SK-N-SH (cell line): ENCODE measurements at regions not wholly inside any gene's neighbourhood (a gene's known extent, or its start where the extent isn't known, plus 50 kb on each side); places are given as distances from the start of the nearest gene placed in this dataset.
A peak's percentile ranks its signal among the peaks of the same experiment; 100 is the strongest.

ENCODE experiments used
- CTCF ChIA-PET: fragments of 300-600, 350-600 bp; formaldehyde crosslinking; extraction: SDS; loops from one replicate; lab custom pipeline; 2021; lab: Yijun Ruan, JAX
- POLR2A ChIA-PET: fragments of 350-600 bp; sonication (Branson Sonifier 250); formaldehyde crosslinking; extraction: SDS; loops from one replicate; lab custom pipeline; 2020; ENCODE audit warnings: antibody characterized with exemption, inconsistent platforms; lab: Yijun Ruan, JAX
- DNase-seq: peaks from one replicate; pipeline ENCODE4 v3.0.0; 2012
- H2AFZ ChIP-seq: fragments of 200-600 bp; sonication (generic); 2 replicates; pipeline ENCODE4 v1.8.1; 2016; ENCODE audit warnings: antibody characterized with exemption, mild to moderate bottlenecking, low read depth
- H3F3A ChIP-seq: fragments of 200-600 bp; sonication (generic); replicated peaks from 2 replicates; pipeline ENCODE3; 2016; ENCODE audit warnings: antibody characterized with exemption, mild to moderate bottlenecking; ENCODE audit not compliant: insufficient read depth
- H3K27ac ChIP-seq, 2 experiments: fragments of 200-500 bp in 1 of 2; fragments of 200-600 bp in 1 of 2; sonication (Bioruptor generic) in 1 of 2; sonication (generic), shearing (Covaris generic) in 1 of 2; 2 replicates each; pipeline versions ENCODE4 v1.5.1 to v1.6.1; 2014 to 2016; ENCODE audit warnings: low read depth in 2 of 2, inconsistent platforms in 1 of 2, low read length in 1 of 2, mild to moderate bottlenecking in 1 of 2, mixed read lengths in 1 of 2
- H3K27me3 ChIP-seq: fragments of 200-600 bp; sonication (generic), shearing (Covaris generic); 2 replicates; pipeline ENCODE4 v1.6.1; 2016; ENCODE audit warnings: mixed run types; ENCODE audit not compliant: insufficient read depth
- H3K36me3 ChIP-seq, 2 experiments: fragments of 200-500 bp in 1 of 2; fragments of 200-600 bp in 1 of 2; sonication (Bioruptor generic) in 1 of 2; sonication (generic) in 1 of 2; replicated peaks in 1 of 2; 2 replicates each; pipeline versions ENCODE3 to v1.5.1; 2014 to 2016; ENCODE audit warnings: low read length in 1 of 2, mild to moderate bottlenecking in 1 of 2; ENCODE audit not compliant: insufficient read depth in 2 of 2, control insufficient read depth in 1 of 2
- H3K4me1 ChIP-seq, 2 experiments: fragments of 200-500 bp in 1 of 2; fragments of 200-600 bp in 1 of 2; sonication (Bioruptor generic) in 1 of 2; sonication (generic), shearing (Covaris generic) in 1 of 2; 2 replicates each; pipeline versions ENCODE4 v1.5.1 to v1.6.1; 2014 to 2016; ENCODE audit warnings: low read depth in 1 of 2, low read length in 1 of 2, mixed run types in 1 of 2; ENCODE audit not compliant: insufficient read depth in 2 of 2, control insufficient read depth in 1 of 2
- H3K4me2 ChIP-seq: fragments of 200-600 bp; sonication (generic), shearing (Covaris generic); 2 replicates; pipeline ENCODE4 v1.6.1; 2017; ENCODE audit warnings: mixed run types
- H3K4me3 ChIP-seq, 2 experiments: fragments of 200-500 bp in 1 of 2; fragments of 200-600 bp in 1 of 2; sonication (Bioruptor generic) in 1 of 2; sonication (generic), shearing (Covaris generic) in 1 of 2; 2 replicates each; pipeline versions ENCODE4 v1.5.1 to v1.8.1; 2014 to 2016; ENCODE audit warnings: low read depth in 2 of 2, inconsistent platforms in 1 of 2, low read length in 1 of 2, mild to moderate bottlenecking in 1 of 2, mixed read lengths in 1 of 2, moderate library complexity in 1 of 2
- H3K79me2 ChIP-seq: fragments of 200-600 bp; sonication (generic); 2 replicates; pipeline ENCODE4 v1.8.1; 2017; ENCODE audit warnings: mild to moderate bottlenecking; ENCODE audit not compliant: insufficient read depth
- H3K9ac ChIP-seq: fragments of 200-600 bp; sonication (generic); 2 replicates; pipeline ENCODE4 v1.6.1; 2017; ENCODE audit warnings: mixed run types
- H3K9me2 ChIP-seq: fragments of 200-600 bp; sonication (generic); 2 replicates; pipeline ENCODE4 v1.6.1; 2017; ENCODE audit warnings: mixed run types
- H3K9me3 ChIP-seq: fragments of 200-600 bp; sonication (generic); 2 replicates; pipeline ENCODE4 v1.6.1; 2017; ENCODE audit warnings: mixed run types, mild to moderate bottlenecking, moderate library complexity
- H4K20me1 ChIP-seq: fragments of 200-600 bp; sonication (generic); 2 replicates; pipeline ENCODE4 v1.6.1; 2017; ENCODE audit warnings: mild to moderate bottlenecking, mixed run types; ENCODE audit not compliant: insufficient read depth
- CHD2 ChIP-seq: fragments of 150-350 bp; IDR thresholded peaks from 2 replicates; pipeline ENCODE4 v1.6.1; 2018; ENCODE audit warnings: low read length; ENCODE audit not compliant: partially characterized antibody
- MEF2A ChIP-seq: IDR thresholded peaks from 2 replicates; pipeline ENCODE4 v1.4.0; 2012; ENCODE audit warnings: low read depth, borderline replicate concordance
- NFIC ChIP-seq: IDR thresholded peaks from 2 replicates; pipeline ENCODE4 v1.4.0; 2012; ENCODE audit warnings: borderline replicate concordance
- NRF1 ChIP-seq: IDR thresholded peaks from 2 replicates; pipeline ENCODE4 v1.6.1; 2012; ENCODE audit warnings: low read depth, mild to moderate bottlenecking, low read length
- SMC3 ChIP-seq: IDR thresholded peaks from 2 replicates; pipeline ENCODE4 v1.6.1; 2012; ENCODE audit warnings: low read depth, low read length, improper control_type of control experiment
- TCF12 ChIP-seq: IDR thresholded peaks from 2 replicates; pipeline ENCODE4 v1.4.0; 2012
- WGBS: methylation state at CpG from one replicate; pipeline ENCODE4 v1.1.6; 2017; ENCODE audit warnings: low lambda C conversion rate; 5-methylcytosine and 5-hydroxymethylcytosine counted together
- TF ChIP-seq, protein P1 (sequence below): IDR thresholded peaks from 2 replicates; pipeline ENCODE4 v1.4.0; 2012; ENCODE audit warnings: low read depth, borderline replicate concordance
- TF ChIP-seq, protein P2 (sequence below): IDR thresholded peaks from 2 replicates; pipeline ENCODE4 v1.6.1; 2012; ENCODE audit warnings: mild to moderate bottlenecking, low read depth, low read length, moderate library complexity

DNA sequence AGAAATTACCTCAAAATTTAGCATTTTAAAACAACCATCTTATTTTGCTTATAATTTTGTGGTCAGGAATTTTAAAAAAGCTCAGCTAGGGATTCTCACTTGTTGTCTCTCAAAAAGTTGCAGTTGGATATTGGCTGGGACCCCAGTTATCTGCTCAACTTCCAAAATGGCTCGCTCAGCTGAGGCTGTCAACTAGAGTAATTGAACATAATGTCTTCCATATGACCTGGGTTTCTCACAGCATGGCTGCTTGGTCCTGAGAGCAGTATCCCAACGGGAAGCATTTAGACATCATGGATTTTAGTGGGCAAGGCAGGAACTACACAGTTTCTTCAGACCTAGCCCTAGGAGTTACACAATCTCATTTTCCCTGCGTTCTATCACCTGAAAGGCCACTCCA is 63.6 kb upstream of the SPEF2 start:
- H3K27me3 ChIP-seq = no peaks in the 10 kb centered on the region
- H3K27ac ChIP-seq = no peak overlapping the region
- no peaks in the 10 kb centered on the region for H3K4me1 ChIP-seq
- no peaks in the 10 kb centered on the region for H3K36me3 ChIP-seq
- DNase-seq = peak; percentile 17
- no peak overlapping the region for H3K4me3 ChIP-seq
- no peaks in the 10 kb centered on the region; the same call in 1 of the 2 replicates for H3K9me3 ChIP-seq
- CTCF ChIA-PET = interaction anchor here (1.2 kb wide), 1 partner anchor 224 kb away, joined by 3 read pairs; no protein-coding TSS in a partner anchor
- no peaks in the 10 kb centered on the region for H4K20me1 ChIP-seq
- no peaks in the 10 kb centered on the region for H3K9me2 ChIP-seq
- H3F3A ChIP-seq = no peaks in the 10 kb centered on the region
- POLR2A ChIA-PET = no interaction called here
- no peaks in the 10 kb centered on the region for H3K79me2 ChIP-seq
- WGBS = 4% methylated on average over 3 of the region's 3 CpGs
- no peak overlapping the region for H3K9ac ChIP-seq
- H2AFZ ChIP-seq = no peak overlapping the region
- TF ChIP-seq TCF12 (no peak), NRF1 (no peak), CHD2 (no peak)
- TF ChIP-seq, protein P1, sequence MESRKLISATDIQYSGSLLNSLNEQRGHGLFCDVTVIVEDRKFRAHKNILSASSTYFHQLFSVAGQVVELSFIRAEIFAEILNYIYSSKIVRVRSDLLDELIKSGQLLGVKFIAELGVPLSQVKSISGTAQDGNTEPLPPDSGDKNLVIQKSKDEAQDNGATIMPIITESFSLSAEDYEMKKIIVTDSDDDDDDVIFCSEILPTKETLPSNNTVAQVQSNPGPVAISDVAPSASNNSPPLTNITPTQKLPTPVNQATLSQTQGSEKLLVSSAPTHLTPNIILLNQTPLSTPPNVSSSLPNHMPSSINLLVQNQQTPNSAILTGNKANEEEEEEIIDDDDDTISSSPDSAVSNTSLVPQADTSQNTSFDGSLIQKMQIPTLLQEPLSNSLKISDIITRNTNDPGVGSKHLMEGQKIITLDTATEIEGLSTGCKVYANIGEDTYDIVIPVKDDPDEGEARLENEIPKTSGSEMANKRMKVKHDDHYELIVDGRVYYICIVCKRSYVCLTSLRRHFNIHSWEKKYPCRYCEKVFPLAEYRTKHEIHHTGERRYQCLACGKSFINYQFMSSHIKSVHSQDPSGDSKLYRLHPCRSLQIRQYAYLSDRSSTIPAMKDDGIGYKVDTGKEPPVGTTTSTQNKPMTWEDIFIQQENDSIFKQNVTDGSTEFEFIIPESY = no peak
- TF ChIP-seq, protein P2, sequence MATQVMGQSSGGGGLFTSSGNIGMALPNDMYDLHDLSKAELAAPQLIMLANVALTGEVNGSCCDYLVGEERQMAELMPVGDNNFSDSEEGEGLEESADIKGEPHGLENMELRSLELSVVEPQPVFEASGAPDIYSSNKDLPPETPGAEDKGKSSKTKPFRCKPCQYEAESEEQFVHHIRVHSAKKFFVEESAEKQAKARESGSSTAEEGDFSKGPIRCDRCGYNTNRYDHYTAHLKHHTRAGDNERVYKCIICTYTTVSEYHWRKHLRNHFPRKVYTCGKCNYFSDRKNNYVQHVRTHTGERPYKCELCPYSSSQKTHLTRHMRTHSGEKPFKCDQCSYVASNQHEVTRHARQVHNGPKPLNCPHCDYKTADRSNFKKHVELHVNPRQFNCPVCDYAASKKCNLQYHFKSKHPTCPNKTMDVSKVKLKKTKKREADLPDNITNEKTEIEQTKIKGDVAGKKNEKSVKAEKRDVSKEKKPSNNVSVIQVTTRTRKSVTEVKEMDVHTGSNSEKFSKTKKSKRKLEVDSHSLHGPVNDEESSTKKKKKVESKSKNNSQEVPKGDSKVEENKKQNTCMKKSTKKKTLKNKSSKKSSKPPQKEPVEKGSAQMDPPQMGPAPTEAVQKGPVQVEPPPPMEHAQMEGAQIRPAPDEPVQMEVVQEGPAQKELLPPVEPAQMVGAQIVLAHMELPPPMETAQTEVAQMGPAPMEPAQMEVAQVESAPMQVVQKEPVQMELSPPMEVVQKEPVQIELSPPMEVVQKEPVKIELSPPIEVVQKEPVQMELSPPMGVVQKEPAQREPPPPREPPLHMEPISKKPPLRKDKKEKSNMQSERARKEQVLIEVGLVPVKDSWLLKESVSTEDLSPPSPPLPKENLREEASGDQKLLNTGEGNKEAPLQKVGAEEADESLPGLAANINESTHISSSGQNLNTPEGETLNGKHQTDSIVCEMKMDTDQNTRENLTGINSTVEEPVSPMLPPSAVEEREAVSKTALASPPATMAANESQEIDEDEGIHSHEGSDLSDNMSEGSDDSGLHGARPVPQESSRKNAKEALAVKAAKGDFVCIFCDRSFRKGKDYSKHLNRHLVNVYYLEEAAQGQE = no peak
- TF ChIP-seq, all 33 proteins: peak for 0
- H3K4me2 ChIP-seq = no peak overlapping the region

DNA sequence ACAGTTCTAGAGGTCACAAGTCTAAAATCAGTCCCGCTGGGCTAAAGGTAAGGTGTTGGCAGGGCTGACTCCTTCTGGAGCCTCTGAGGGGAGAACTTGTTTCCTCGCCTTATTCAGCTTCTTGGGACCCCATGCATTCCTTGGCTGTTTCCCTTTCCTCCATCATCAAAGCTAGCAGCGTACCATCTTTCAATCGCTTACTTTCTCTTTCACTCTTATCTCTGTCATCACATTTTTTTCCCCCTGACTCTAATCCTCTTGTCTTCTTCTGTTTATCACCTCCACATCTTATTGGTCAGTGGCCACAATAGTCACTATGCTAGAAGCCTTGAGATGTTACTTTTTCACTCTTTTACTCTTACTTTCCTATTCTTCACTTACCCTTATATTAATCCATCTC is 72.5 kb upstream of the SPEF2 start:
- Histone ChIP-seq H3K4me1 (no peaks in the 10 kb centered on the region), H3K79me2 (no peaks in the 10 kb centered on the region), H3F3A (no peaks in the 10 kb centered on the region), H3K9me2 (no peaks in the 10 kb centered on the region), H3K4me2 (no peak overlapping the region), H3K9ac (no peak overlapping the region), H3K4me3 (no peak overlapping the region), H4K20me1 (no peaks in the 10 kb centered on the region), H3K36me3 (no peaks in the 10 kb centered on the region), H3K27me3 (no peaks in the 10 kb centered on the region), H3K9me3 (no peaks in the 10 kb centered on the region), H2AFZ (no peak overlapping the region), H3K27ac (no peak overlapping the region)
- no peak for DNase-seq
- ChIA-PET CTCF (no interaction called here), POLR2A (no interaction called here)
- 44% methylated on average over 4 of the region's 4 CpGs for WGBS
- TF ChIP-seq NFIC (no peak), SMC3 (no peak), MEF2A (no peak)
